ENCODE measurements at regions not wholly inside any gene's neighbourhood (a gene's known extent, or its start where the extent isn't known, plus 50 kb on each side); places are given as distances from the start of the nearest gene placed in this dataset.
A peak's percentile ranks its signal among the peaks of the same experiment; 100 is the strongest.

GRCh38 chr20:50378170-50379000 is 131.8 kb upstream of the PTPN1 start:
- H3K27ac Mint-ChIP-seq = no peak overlapping the region
- ATAC-seq (replicated peaks) (no peak), DNase-seq (no peak)
- H3K9me3 Mint-ChIP-seq = no peaks in the 10 kb centered on the region
- H3K4me3 Mint-ChIP-seq = no peak overlapping the region
- H3K27me3 Mint-ChIP-seq = peaks cover 0 to 10% of the 10 kb centered on the region in 2 donors
- no peaks in the 10 kb centered on the region for H3K36me3 Mint-ChIP-seq (ENCODE audit: insufficient read depth)
- peaks cover 27 to 34% of the 10 kb centered on the region in 2 donors for H3K4me1 Mint-ChIP-seq (ENCODE audit: low read depth in 2 of 2)

GRCh38 chr20:50379049-50379990 is 130.9 kb upstream of the PTPN1 start:
- Mint-ChIP-seq H3K27me3 (peaks cover 0 to under 1% of the 10 kb centered on the region in 2 donors), H3K36me3 (ENCODE audit: insufficient read depth) (no peaks in the 10 kb centered on the region), H3K27ac (no peak overlapping the region), H3K9me3 (no peaks in the 10 kb centered on the region), H3K4me3 (no peak overlapping the region), H3K4me1 (ENCODE audit: low read depth in 2 of 2) (peaks cover 26 to 30% of the 10 kb centered on the region in 2 donors)
- ATAC-seq (replicated peaks) (no peak), DNase-seq (no peak)

- H3K4me3 Mint-ChIP-seq = no peak overlapping the region
- ATAC-seq (replicated peaks) = no peak
- peak overlapping the region in 1 of 2 donors; percentile 65 for H3K27ac Mint-ChIP-seq
- no peaks in the 10 kb centered on the region for H3K27me3 Mint-ChIP-seq
- peaks cover 30 to 34% of the 10 kb centered on the region in 2 donors for H3K4me1 Mint-ChIP-seq (ENCODE audit: low read depth in 2 of 2)
- no peaks in the 10 kb centered on the region for H3K9me3 Mint-ChIP-seq
- H3K36me3 Mint-ChIP-seq (ENCODE audit: insufficient read depth) = no peaks in the 10 kb centered on the region
- DNase-seq = no peak
Measured at GRCh38 chr20:50379991-50380696, 130.0 kb upstream of the PTPN1 start.

GRCh38 chr20:50380697-50381040 is 129.5 kb upstream of the PTPN1 start:
- Mint-ChIP-seq H3K27ac (peak overlapping the region in 1 of 2 donors; percentile 65), H3K4me3 (peak overlapping the region in 1 of 2 donors; percentile 16), H3K9me3 (no peaks in the 10 kb centered on the region), H3K36me3 (ENCODE audit: insufficient read depth) (no peaks in the 10 kb centered on the region), H3K27me3 (no peaks in the 10 kb centered on the region), H3K4me1 (ENCODE audit: low read depth in 2 of 2) (peaks cover 36 to 39% of the 10 kb centered on the region in 2 donors)
- no peak for ATAC-seq (replicated peaks)
- DNase-seq = no peak

GRCh38 chr20:50381075-50381732 is 129.0 kb upstream of the PTPN1 start:
- H3K4me1 Mint-ChIP-seq (ENCODE audit: low read depth in 2 of 2) = peaks cover 40 to 44% of the 10 kb centered on the region in 2 donors
- no peaks in the 10 kb centered on the region for H3K27me3 Mint-ChIP-seq
- peak overlapping the region; percentile 8 to 16 for H3K4me3 Mint-ChIP-seq
- H3K27ac Mint-ChIP-seq = peak overlapping the region; percentile 2 to 65
- ATAC-seq (replicated peaks) (no peak), DNase-seq (no peak)
- peaks cover 5% of the 10 kb centered on the region for H3K36me3 Mint-ChIP-seq (ENCODE audit: insufficient read depth)
- H3K9me3 Mint-ChIP-seq = no peaks in the 10 kb centered on the region

GRCh38 chr20:50381771-50382593 is 128.2 kb upstream of the PTPN1 start:
- no peak for DNase-seq
- peak overlapping the region; percentile 26 to 34 for H3K4me3 Mint-ChIP-seq
- peaks cover 9% of the 10 kb centered on the region for H3K36me3 Mint-ChIP-seq (ENCODE audit: insufficient read depth)
- no peak for ATAC-seq (replicated peaks)
- peak overlapping the region in 1 of 2 donors; percentile 2 for H3K27ac Mint-ChIP-seq
- no peaks in the 10 kb centered on the region for H3K27me3 Mint-ChIP-seq
- peaks cover 44 to 45% of the 10 kb centered on the region in 2 donors for H3K4me1 Mint-ChIP-seq (ENCODE audit: low read depth in 2 of 2)
- H3K9me3 Mint-ChIP-seq = no peaks in the 10 kb centered on the region

- ATAC-seq (replicated peaks) (peak; percentile 92), DNase-seq (peak; percentile 80 to 83 (median 82))
- Mint-ChIP-seq H3K4me1 (ENCODE audit: low read depth in 2 of 2) (peaks cover 56 to 59% of the 10 kb centered on the region in 2 donors), H3K4me3 (peak overlapping the region; percentile 54 to 68), H3K36me3 (ENCODE audit: insufficient read depth) (peaks cover 9% of the 10 kb centered on the region), H3K9me3 (no peaks in the 10 kb centered on the region), H3K27me3 (no peaks in the 10 kb centered on the region), H3K27ac (peak overlapping the region; percentile 84 to 94)
Measured at GRCh38 chr20:50385733-50386640, 124.2 kb upstream of the PTPN1 start.

GRCh38 chr20:50386641-50386960 is 123.6 kb upstream of the PTPN1 start:
- Mint-ChIP-seq H3K27me3 (no peaks in the 10 kb centered on the region), H3K4me1 (ENCODE audit: low read depth in 2 of 2) (peaks cover 55% of the 10 kb centered on the region in 2 donors), H3K36me3 (ENCODE audit: insufficient read depth) (peaks cover 9% of the 10 kb centered on the region), H3K9me3 (no peaks in the 10 kb centered on the region), H3K4me3 (peak overlapping the region; percentile 54 to 68), H3K27ac (peak overlapping the region; percentile 84 to 94)
- ATAC-seq (replicated peaks) (no peak), DNase-seq (no peak)

GRCh38 chr20:50387218-50387995 is 122.8 kb upstream of the PTPN1 start:
- Mint-ChIP-seq H3K4me3 (peak overlapping the region; percentile 11 to 61), H3K27ac (peak overlapping the region; percentile 70 to 94), H3K4me1 (ENCODE audit: low read depth in 2 of 2) (peaks cover 54 to 55% of the 10 kb centered on the region in 2 donors), H3K9me3 (no peaks in the 10 kb centered on the region), H3K36me3 (ENCODE audit: insufficient read depth) (peaks cover 9% of the 10 kb centered on the region), H3K27me3 (no peaks in the 10 kb centered on the region)
- ATAC-seq (replicated peaks) (no peak), DNase-seq (no peak)

GRCh38 chr20:50387996-50388332 is 122.2 kb upstream of the PTPN1 start:
- H3K27me3 Mint-ChIP-seq = no peaks in the 10 kb centered on the region
- peaks cover 53 to 54% of the 10 kb centered on the region in 2 donors for H3K4me1 Mint-ChIP-seq (ENCODE audit: low read depth in 2 of 2)
- no peak for ATAC-seq (replicated peaks)
- peak overlapping the region; percentile 70 to 94 for H3K27ac Mint-ChIP-seq
- H3K4me3 Mint-ChIP-seq = peak overlapping the region in 1 of 2 donors; percentile 11
- no peaks in the 10 kb centered on the region for H3K9me3 Mint-ChIP-seq
- peaks cover 9% of the 10 kb centered on the region for H3K36me3 Mint-ChIP-seq (ENCODE audit: insufficient read depth)
- DNase-seq = no peak

All from effector memory CD8-positive, alpha-beta T cell (primary cell).